HG02884 (cell line): ENCODE measurements at regions not wholly inside any gene's neighbourhood (a gene's known extent, or its start where the extent isn't known, plus 50 kb on each side); places are given as distances from the start of the nearest gene placed in this dataset.

Experiments used
- ATAC-seq: cut with Tn5 transposase; IDR thresholded peaks from one replicate; pipeline ENCODE4 v1.9.1; 2021; ENCODE audit warnings: mild to moderate bottlenecking, moderate library complexity; ENCODE audit not compliant: unreplicated experiment

DNA sequence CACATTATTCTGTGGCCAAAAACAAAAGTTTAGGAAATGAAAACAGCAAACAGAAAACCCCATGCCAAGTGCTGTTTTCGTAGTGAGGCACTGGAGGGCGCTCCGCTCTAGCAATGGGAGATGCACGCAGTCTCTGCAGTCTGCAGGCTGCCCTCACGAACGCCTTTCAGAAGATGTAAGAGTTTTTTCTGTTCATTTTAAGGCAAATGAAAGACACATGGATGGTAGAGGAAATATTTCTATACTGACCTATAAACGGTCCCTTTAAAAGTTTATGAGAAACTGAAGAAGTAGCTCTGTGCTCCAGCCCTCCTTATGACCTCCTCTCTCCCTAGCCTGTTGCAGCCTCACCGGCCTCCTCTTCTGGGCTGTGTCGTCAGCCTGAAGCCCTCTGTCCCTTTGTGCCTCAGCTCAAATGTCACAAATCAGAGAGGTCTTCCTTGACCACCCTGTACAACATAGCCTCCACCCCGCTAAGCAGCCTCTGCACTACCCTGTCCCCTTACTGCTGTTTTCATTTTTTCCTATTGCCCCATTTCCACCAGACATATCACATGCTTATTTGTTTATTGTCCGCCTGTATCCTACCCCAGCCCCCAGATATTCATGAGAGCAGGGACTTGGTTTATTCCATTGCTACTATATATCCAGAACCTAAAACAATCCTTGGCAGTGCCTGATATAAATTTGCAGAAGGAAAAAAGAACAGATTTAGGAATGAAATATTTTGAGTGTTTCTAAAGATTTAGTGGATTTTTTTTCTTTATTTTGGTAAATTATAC lies 116.4 kb downstream of the TM9SF2 start:
- ATAC-seq, result peak; percentile 70

DNA sequence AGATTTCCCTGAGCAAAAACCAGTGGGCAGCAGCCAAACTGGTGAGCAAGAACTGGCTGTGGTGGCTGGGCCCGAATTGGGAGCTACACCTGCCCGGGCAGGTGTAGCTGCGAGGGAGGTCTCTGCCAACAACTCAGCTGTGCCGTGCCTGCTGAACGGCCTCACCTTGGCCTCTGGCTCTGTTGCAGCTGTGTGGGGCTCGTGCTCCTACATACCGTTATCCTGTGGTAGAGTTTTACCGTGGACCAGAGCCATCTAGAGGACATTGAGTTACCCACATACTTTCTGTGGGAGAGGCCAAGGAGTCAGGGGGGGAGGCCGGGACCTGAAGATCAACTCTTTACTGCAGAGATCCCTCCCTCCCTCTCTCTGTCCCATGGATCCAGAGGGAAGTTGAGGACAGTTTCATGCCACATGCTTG lies 113.2 kb downstream of the TM9SF2 start:
- ATAC-seq, result peak; percentile 82
